GM13976 (cell line): ENCODE measurements at regions not wholly inside any gene's neighbourhood (a gene's known extent, or its start where the extent isn't known, plus 50 kb on each side); places are given as distances from the start of the nearest gene placed in this dataset.

Experiments used
- DNase-seq: peaks from one replicate; pipeline ENCODE4 v3.0.0; 2012; ENCODE audit warnings: low spot score
- in situ Hi-C: fragments of 300-500 bp; cut with MboI; formaldehyde crosslinking; loops from one replicate; pipeline ENCODE4 v1.12.0; 2022; ENCODE audit warnings: low sequenced_read_pairs, mixed read lengths, inconsistent platforms; ENCODE audit not compliant: unreplicated experiment
- TF ChIP-seq, protein P1 (sequence below): IDR thresholded peaks from 2 replicates; pipeline ENCODE4 v1.5.1; 2012; ENCODE audit warnings: borderline replicate concordance, mild to moderate bottlenecking; ENCODE audit not compliant: insufficient read depth; ENCODE audit errors: extremely low read depth, missing control alignments, control extremely low read depth

- in situ Hi-C loops, result no loop called here
- no peak for DNase-seq
- TF ChIP-seq, protein P1, sequence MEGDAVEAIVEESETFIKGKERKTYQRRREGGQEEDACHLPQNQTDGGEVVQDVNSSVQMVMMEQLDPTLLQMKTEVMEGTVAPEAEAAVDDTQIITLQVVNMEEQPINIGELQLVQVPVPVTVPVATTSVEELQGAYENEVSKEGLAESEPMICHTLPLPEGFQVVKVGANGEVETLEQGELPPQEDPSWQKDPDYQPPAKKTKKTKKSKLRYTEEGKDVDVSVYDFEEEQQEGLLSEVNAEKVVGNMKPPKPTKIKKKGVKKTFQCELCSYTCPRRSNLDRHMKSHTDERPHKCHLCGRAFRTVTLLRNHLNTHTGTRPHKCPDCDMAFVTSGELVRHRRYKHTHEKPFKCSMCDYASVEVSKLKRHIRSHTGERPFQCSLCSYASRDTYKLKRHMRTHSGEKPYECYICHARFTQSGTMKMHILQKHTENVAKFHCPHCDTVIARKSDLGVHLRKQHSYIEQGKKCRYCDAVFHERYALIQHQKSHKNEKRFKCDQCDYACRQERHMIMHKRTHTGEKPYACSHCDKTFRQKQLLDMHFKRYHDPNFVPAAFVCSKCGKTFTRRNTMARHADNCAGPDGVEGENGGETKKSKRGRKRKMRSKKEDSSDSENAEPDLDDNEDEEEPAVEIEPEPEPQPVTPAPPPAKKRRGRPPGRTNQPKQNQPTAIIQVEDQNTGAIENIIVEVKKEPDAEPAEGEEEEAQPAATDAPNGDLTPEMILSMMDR, result no peak
These were observed 95.8 kb upstream of the ADAMTS16 start for GRCh38 chr5:5044247-5044840.

DNA sequence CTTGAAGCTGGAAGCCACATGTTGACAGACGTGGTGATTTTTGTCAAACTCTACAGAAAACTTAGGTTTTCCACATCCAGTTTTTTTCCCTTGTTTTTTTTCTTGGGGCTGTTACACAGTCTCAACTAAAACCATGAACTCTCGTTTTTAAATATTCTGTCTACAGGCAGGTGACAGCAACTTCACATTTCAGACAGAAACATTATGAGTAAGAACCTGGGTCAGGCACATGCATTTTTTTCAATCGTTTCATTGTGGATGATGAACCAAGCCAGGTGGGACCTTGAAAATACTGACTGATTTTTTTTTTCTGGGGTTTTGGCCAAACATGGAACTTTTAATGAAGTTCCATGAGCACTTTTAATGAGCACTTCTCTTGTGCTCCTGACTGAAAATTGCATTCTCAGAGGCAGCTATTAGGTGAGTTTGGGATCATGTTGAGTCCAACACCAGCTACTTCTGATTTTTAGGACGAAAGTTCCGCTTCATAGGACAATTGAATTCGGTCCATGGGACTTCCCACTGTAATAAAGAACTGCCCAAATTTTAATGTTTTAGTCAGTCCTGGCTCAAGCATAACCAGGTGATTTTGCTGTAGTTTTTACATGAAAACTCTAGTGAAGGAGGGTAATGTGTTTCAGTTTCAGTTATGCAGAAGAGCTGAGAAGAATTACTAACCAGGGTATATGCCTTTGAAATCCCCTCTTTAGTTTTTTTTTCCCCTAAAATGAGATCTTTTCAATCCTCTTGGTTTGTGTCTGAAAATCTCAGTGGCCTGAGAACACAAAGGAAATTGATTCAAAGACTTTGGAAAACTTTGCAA is 93.2 kb upstream of the ADAMTS16 start:
- TF ChIP-seq, protein P1, result no peak
- in situ Hi-C loops, result no loop called here
- peak; percentile 30 for DNase-seq

DNA sequence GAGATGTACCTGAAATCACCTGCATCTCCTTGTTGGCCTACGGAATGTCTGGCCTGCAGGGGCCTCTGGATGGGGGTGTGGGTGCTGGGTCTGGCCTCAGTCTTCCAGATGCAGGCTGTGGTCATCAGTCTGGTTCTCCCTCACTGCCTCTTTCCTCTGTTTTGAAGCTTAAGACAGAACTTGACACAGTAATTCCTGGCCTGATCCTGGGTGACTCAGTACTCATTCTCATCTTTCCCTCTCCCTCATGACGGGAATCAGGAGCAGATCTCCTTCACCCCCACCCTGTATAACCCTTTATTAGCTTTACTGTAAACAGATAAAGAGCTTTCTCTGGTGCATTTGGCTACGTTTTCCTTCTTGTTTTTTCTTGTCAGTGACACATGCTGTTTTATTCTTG is 89.3 kb upstream of the ADAMTS16 start:
- DNase-seq, result no peak
- in situ Hi-C loops, result no loop called here
- TF ChIP-seq, protein P1, result no peak

DNA sequence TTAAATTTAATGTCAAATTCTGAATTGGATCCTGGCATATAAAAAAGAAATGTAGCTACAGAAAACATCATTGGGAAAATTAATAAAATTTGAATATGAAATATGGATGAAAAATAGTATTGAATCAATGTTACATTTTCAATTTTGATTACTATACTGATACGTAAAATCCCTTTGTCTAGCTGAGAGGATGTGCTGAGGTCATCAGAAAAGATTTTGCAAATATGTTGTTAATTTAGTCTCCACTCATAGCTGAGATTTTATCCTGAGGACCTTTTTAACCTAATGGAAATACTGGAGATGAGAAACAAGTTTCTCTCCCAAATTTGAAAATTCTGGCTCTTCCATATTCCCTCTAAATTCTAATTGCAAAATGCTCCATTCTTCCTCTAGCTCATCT is 84.4 kb upstream of the ADAMTS16 start:
- TF ChIP-seq, protein P1, result no peak
- DNase-seq, result no peak
- in situ Hi-C loops, result no loop called here

GRCh38 chr5:5061836-5062235 is 78.3 kb upstream of the ADAMTS16 start:
- TF ChIP-seq, protein P1, result no peak
- in situ Hi-C loops, result no loop called here
- DNase-seq, result no peak

GRCh38 chr5:5062525-5063302 is 77.4 kb upstream of the ADAMTS16 start:
- DNase-seq, result no peak
- TF ChIP-seq, protein P1, result no peak
- in situ Hi-C loops, result no loop called here
